Central memory CD8-positive, alpha-beta T cell (primary cell): ENCODE measurements at regions not wholly inside any gene's neighbourhood (a gene's known extent, or its start where the extent isn't known, plus 50 kb on each side); places are given as distances from the start of the nearest gene placed in this dataset.

Experiments
- ATAC-seq: fragments of 150-1000 bp; cut with Tn5 transposase; replicated peaks from 2 replicates; pipeline ENCODE4 v1.10.0; 2022; ENCODE audit warnings: mild to moderate bottlenecking, moderate FRiP score, moderate number of reproducible peaks; ENCODE audit not compliant: poor library complexity, severe bottlenecking; ENCODE audit errors: extremely low read depth
- DNase-seq, 2 donors: peaks; one replicate each; pipeline ENCODE4 v3.0.0; 2021; ENCODE audit warnings: low spot score in 2 of 2
- H3K27ac Mint-ChIP-seq: one replicate; pipeline ENCODE4 v1.8.0; 2022; ENCODE audit warnings: low read depth, mild to moderate bottlenecking, moderate library complexity, mixed read lengths
- H3K27me3 Mint-ChIP-seq: one replicate; pipeline ENCODE4 v1.8.0; 2022; ENCODE audit warnings: mixed read lengths
- H3K36me3 Mint-ChIP-seq: one replicate; pipeline ENCODE4 v1.8.0; 2022; ENCODE audit warnings: mild to moderate bottlenecking, moderate library complexity, mixed read lengths; ENCODE audit not compliant: insufficient read depth
- H3K4me1 Mint-ChIP-seq: one replicate; pipeline ENCODE4 v1.8.0; 2022; ENCODE audit warnings: mixed read lengths
- H3K4me3 Mint-ChIP-seq: one replicate; pipeline ENCODE4 v1.8.0; 2022; ENCODE audit warnings: mild to moderate bottlenecking, moderate library complexity, mixed read lengths
- H3K9me3 Mint-ChIP-seq: one replicate; pipeline ENCODE4 v1.8.0; 2022; ENCODE audit warnings: mixed read lengths

- no peak for DNase-seq
- Mint-ChIP-seq H3K27me3 (no peaks in the 10 kb centered on the region), H3K36me3 (no peaks in the 10 kb centered on the region), H3K27ac (no peak overlapping the region), H3K4me1 (no peaks in the 10 kb centered on the region), H3K4me3 (no peak overlapping the region), H3K9me3 (peaks cover 33% of the 10 kb centered on the region)
- ATAC-seq: no peak
Measured at GRCh38 chr18:73043211-73043610, 175.4 kb upstream of the NETO1 start.

- no peaks in the 10 kb centered on the region for H3K27me3 Mint-ChIP-seq
- H3K9me3 Mint-ChIP-seq: peaks cover 21% of the 10 kb centered on the region
- no peak overlapping the region for H3K27ac Mint-ChIP-seq
- H3K4me1 Mint-ChIP-seq: no peaks in the 10 kb centered on the region
- ATAC-seq (no peak), DNase-seq (no peak)
- no peaks in the 10 kb centered on the region for H3K36me3 Mint-ChIP-seq
- no peak overlapping the region for H3K4me3 Mint-ChIP-seq
Measured at GRCh38 chr18:73040247-73040646, 172.5 kb upstream of the NETO1 start.

GRCh38 chr18:73038336-73038735, 170.5 kb upstream of the NETO1 start:
- H3K27me3 Mint-ChIP-seq: no peaks in the 10 kb centered on the region
- H3K36me3 Mint-ChIP-seq: no peaks in the 10 kb centered on the region
- no peaks in the 10 kb centered on the region for H3K4me1 Mint-ChIP-seq
- H3K27ac Mint-ChIP-seq: no peak overlapping the region
- peaks cover 26% of the 10 kb centered on the region for H3K9me3 Mint-ChIP-seq
- no peak overlapping the region for H3K4me3 Mint-ChIP-seq
- DNase-seq (no peak), ATAC-seq (no peak)

- ATAC-seq (no peak), DNase-seq (no peak)
- Mint-ChIP-seq H3K27ac (no peak overlapping the region), H3K27me3 (no peaks in the 10 kb centered on the region), H3K9me3 (peaks cover 34% of the 10 kb centered on the region), H3K4me1 (no peaks in the 10 kb centered on the region), H3K4me3 (no peak overlapping the region), H3K36me3 (no peaks in the 10 kb centered on the region)
Measured at GRCh38 chr18:73023975-73024374, 156.2 kb upstream of the NETO1 start.

- no peak for DNase-seq
- H3K36me3 Mint-ChIP-seq: no peaks in the 10 kb centered on the region
- no peak for ATAC-seq
- no peak overlapping the region for H3K27ac Mint-ChIP-seq
- H3K4me3 Mint-ChIP-seq: no peak overlapping the region
- H3K9me3 Mint-ChIP-seq: peaks cover 24% of the 10 kb centered on the region
- H3K4me1 Mint-ChIP-seq: no peaks in the 10 kb centered on the region
- H3K27me3 Mint-ChIP-seq: no peaks in the 10 kb centered on the region
Measured at GRCh38 chr18:73009691-73010090, 141.9 kb upstream of the NETO1 start.

- peaks cover 34% of the 10 kb centered on the region for H3K9me3 Mint-ChIP-seq
- no peak overlapping the region for H3K27ac Mint-ChIP-seq
- no peak for ATAC-seq
- H3K4me3 Mint-ChIP-seq: no peak overlapping the region
- H3K4me1 Mint-ChIP-seq: no peaks in the 10 kb centered on the region
- DNase-seq: no peak
- H3K27me3 Mint-ChIP-seq: no peaks in the 10 kb centered on the region
- H3K36me3 Mint-ChIP-seq: no peaks in the 10 kb centered on the region
Measured at GRCh38 chr18:73007915-73008308, 140.1 kb upstream of the NETO1 start.

DNA sequence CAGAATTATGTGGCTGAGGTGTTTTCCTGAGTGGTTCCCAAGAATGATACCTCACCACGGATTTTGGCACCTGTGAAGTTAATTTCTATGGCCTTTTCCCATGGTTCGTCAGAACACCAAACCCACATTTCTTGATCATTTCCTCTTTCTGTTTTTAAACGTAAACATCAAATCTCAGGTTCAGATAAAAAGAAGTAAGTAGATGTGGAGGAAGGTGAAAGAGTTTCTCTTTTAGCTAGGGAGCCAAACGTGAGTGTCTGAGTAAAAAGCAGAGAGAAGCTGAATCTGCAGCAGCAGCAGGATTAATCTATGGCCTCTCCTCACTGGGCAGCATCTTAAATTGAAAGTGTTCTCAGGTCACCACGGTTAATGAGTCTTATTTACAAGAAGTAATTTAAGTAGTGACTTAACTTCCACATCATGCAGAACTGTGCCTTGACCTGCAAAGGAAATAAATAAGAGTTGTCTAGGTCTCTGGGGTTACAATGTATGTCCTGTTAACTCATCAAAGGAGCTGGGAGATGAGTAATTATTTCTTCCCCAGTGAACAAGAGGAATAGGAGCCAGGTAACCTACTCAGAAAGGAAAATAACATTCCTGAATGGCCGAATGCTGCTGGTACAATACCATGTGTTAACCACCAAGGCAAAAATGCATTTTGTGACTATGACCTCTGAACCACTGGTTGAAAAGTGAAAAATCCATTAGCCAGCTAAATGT, 139.6 kb upstream of the NETO1 start:
- Mint-ChIP-seq H3K4me3 (no peak overlapping the region), H3K27me3 (no peaks in the 10 kb centered on the region), H3K4me1 (no peaks in the 10 kb centered on the region), H3K27ac (no peak overlapping the region), H3K9me3 (peaks cover 30% of the 10 kb centered on the region), H3K36me3 (no peaks in the 10 kb centered on the region)
- DNase-seq: no peak
- ATAC-seq: no peak

GRCh38 chr18:73006331-73006730, 138.5 kb upstream of the NETO1 start:
- H3K27me3 Mint-ChIP-seq: no peaks in the 10 kb centered on the region

DNA sequence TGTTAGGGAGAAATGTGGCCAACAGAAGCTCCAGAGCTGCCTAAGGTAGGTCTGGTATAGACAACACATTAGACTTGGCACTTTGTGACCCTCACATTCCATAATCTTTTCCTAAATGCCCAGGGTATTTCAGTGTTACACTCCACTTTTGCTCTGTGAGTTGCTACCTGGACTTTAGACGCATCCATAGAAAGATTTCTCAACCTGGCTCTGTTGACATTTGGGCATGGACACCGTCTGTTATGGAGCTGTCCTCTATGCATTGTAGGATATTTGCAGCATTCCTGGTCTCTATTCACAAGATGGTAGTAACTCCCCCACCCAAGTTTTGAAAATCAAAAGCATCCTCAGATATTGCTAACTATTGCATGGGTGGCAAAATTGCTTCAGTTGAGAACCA, 136.5 kb upstream of the NETO1 start:
- H3K4me1 Mint-ChIP-seq: no peaks in the 10 kb centered on the region
- no peak overlapping the region for H3K4me3 Mint-ChIP-seq
- no peaks in the 10 kb centered on the region for H3K27me3 Mint-ChIP-seq
- DNase-seq: no peak
- no peak for ATAC-seq
- no peak overlapping the region for H3K27ac Mint-ChIP-seq
- peaks cover 18% of the 10 kb centered on the region for H3K9me3 Mint-ChIP-seq
- H3K36me3 Mint-ChIP-seq: no peaks in the 10 kb centered on the region

More at GRCh38 chr18:73006331-73006730, 138.5 kb upstream of the NETO1 start:
- Mint-ChIP-seq H3K9me3 (peaks cover 26% of the 10 kb centered on the region), H3K27ac (no peak overlapping the region), H3K4me1 (no peaks in the 10 kb centered on the region), H3K36me3 (no peaks in the 10 kb centered on the region), H3K4me3 (no peak overlapping the region)
- DNase-seq (no peak), ATAC-seq (no peak)

GRCh38 chr18:72999971-73000607, 132.3 kb upstream of the NETO1 start:
- H3K4me1 Mint-ChIP-seq: no peaks in the 10 kb centered on the region
- no peak for ATAC-seq
- no peak overlapping the region for H3K27ac Mint-ChIP-seq
- H3K27me3 Mint-ChIP-seq: no peaks in the 10 kb centered on the region
- no peak for DNase-seq
- peaks cover 15% of the 10 kb centered on the region for H3K9me3 Mint-ChIP-seq
- H3K36me3 Mint-ChIP-seq: no peaks in the 10 kb centered on the region
- H3K4me3 Mint-ChIP-seq: no peak overlapping the region

- Mint-ChIP-seq H3K4me3 (no peak overlapping the region), H3K4me1 (no peaks in the 10 kb centered on the region), H3K27me3 (no peaks in the 10 kb centered on the region), H3K9me3 (no peaks in the 10 kb centered on the region), H3K27ac (no peak overlapping the region), H3K36me3 (no peaks in the 10 kb centered on the region)
- DNase-seq: no peak
- ATAC-seq: no peak
Measured at GRCh38 chr18:72995558-72995957, 127.8 kb upstream of the NETO1 start.

GRCh38 chr18:72993250-72993649, 125.5 kb upstream of the NETO1 start:
- Mint-ChIP-seq H3K27me3 (no peaks in the 10 kb centered on the region), H3K9me3 (peaks cover 5% of the 10 kb centered on the region), H3K27ac (no peak overlapping the region), H3K4me3 (no peak overlapping the region), H3K36me3 (no peaks in the 10 kb centered on the region), H3K4me1 (no peaks in the 10 kb centered on the region)
- ATAC-seq (no peak), DNase-seq (no peak)

DNA sequence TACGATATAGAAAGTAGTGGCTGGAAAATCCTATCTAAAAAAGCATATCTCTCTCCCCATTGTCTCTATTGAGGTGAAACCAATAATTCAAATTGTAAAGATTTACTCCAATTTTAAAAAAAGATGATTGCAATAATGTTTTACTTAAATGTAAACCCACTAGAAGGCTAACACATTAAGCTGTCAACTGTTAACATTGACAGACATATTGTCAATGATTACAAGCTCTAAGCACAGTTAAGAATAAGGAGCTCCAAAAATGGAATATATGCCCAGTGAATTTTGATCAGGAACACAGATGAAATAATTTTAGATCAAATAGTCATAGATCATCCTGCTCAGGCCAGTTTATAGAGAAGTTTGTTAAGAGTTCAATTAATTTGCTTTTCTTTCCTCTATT, 123.6 kb upstream of the NETO1 start:
- Mint-ChIP-seq H3K9me3 (peaks cover 5% of the 10 kb centered on the region), H3K4me1 (no peaks in the 10 kb centered on the region)

More for the DNA sequence above, 123.6 kb upstream of the NETO1 start:
- Mint-ChIP-seq H3K27me3 (no peaks in the 10 kb centered on the region), H3K27ac (no peak overlapping the region), H3K4me3 (no peak overlapping the region), H3K36me3 (no peaks in the 10 kb centered on the region)
- DNase-seq: no peak
- no peak for ATAC-seq
